ENCODE measurements at regions not wholly inside any gene's neighbourhood (a gene's known extent, or its start where the extent isn't known, plus 50 kb on each side); places are given as distances from the start of the nearest gene placed in this dataset.

GRCh38 chr5:33372721-33373472 lies 67.9 kb upstream of the TARS1 start:
- CTCF ChIA-PET: no interaction called here
- WGBS (ENCODE audit: low lambda C conversion rate): 59% methylated on average over 6 of the region's 6 CpGs

GRCh38 chr5:33375900-33376299 lies 64.9 kb upstream of the TARS1 start:
- no peaks in the 10 kb centered on the region for H3K9me2 ChIP-seq
- H3K4me2 ChIP-seq: no peak overlapping the region
- WGBS (ENCODE audit: low lambda C conversion rate): 85% methylated on average over 2 of the region's 2 CpGs
- peaks cover 0 to under 1% of the 10 kb centered on the region in 2 experiments; a peak in 1 of 4 replicates for H3K4me1 ChIP-seq (ENCODE audit: control insufficient read depth in 1 of 2, insufficient read depth in 2 of 2, low read depth in 1 of 2, low read length in 1 of 2)
- H3F3A ChIP-seq (replicated peaks; ENCODE audit: insufficient read depth): peaks cover 2% of the 10 kb centered on the region
- no peak for TF ChIP-seq ZBTB33 (IDR thresholded peaks at IDR 0.05; ENCODE audit: borderline replicate concordance, low read depth)
- TF ChIP-seq FOSL2 (IDR thresholded peaks at IDR 0.05; ENCODE audit: borderline replicate concordance, low read depth): no peak
- no peaks in the 10 kb centered on the region for H4K20me1 ChIP-seq (ENCODE audit: insufficient read depth)
- H3K27ac ChIP-seq (ENCODE audit: low read depth in 2 of 2, low read length in 1 of 2): no peak overlapping the region
- H3K9me3 ChIP-seq: no peaks in the 10 kb centered on the region
- H3K36me3 ChIP-seq (replicated peaks in 1 of 2; ENCODE audit: control insufficient read depth in 1 of 2, insufficient read depth in 2 of 2, low read length in 1 of 2): no peaks in the 10 kb centered on the region
- no peak overlapping the region for H2AFZ ChIP-seq (ENCODE audit: low read depth)
- ChIA-PET POLR2A (no interaction called here), CTCF (no interaction called here)
- no peaks in the 10 kb centered on the region for H3K27me3 ChIP-seq (ENCODE audit: insufficient read depth)
- no peak overlapping the region for H3K9ac ChIP-seq
- DNase-seq: no peak
- no peaks in the 10 kb centered on the region for H3K79me2 ChIP-seq (ENCODE audit: insufficient read depth)
- H3K4me3 ChIP-seq (ENCODE audit: low read depth in 2 of 2, low read length in 1 of 2): no peak overlapping the region

More at GRCh38 chr5:33372721-33373472, 67.9 kb upstream of the TARS1 start:
- Histone ChIP-seq H3K79me2 (ENCODE audit: insufficient read depth) (no peaks in the 10 kb centered on the region), H2AFZ (ENCODE audit: low read depth) (no peak overlapping the region), H3F3A (replicated peaks; ENCODE audit: insufficient read depth) (peaks cover 12% of the 10 kb centered on the region), H3K4me2 (no peak overlapping the region), H3K9me3 (no peaks in the 10 kb centered on the region), H3K27ac (ENCODE audit: low read depth in 2 of 2, low read length in 1 of 2) (peak overlapping the region in 1 of 2 experiments; percentile 92; a peak in 1 of 4 replicates), H3K36me3 (replicated peaks in 1 of 2; ENCODE audit: control insufficient read depth in 1 of 2, insufficient read depth in 2 of 2, low read length in 1 of 2) (no peaks in the 10 kb centered on the region), H3K4me3 (ENCODE audit: low read depth in 2 of 2, low read length in 1 of 2) (no peak overlapping the region), H3K27me3 (ENCODE audit: insufficient read depth) (no peaks in the 10 kb centered on the region), H3K4me1 (ENCODE audit: control insufficient read depth in 1 of 2, insufficient read depth in 2 of 2, low read depth in 1 of 2, low read length in 1 of 2) (peaks cover 0 to 18% of the 10 kb centered on the region in 2 experiments; a peak in 1 of 4 replicates), H3K9me2 (no peaks in the 10 kb centered on the region), H4K20me1 (ENCODE audit: insufficient read depth) (no peaks in the 10 kb centered on the region), H3K9ac (no peak overlapping the region)
- TF ChIP-seq NRF1 (IDR thresholded peaks at IDR 0.05; ENCODE audit: low read depth, low read length) (no peak), CHD2 (IDR thresholded peaks at IDR 0.05; ENCODE audit: low read length, partially characterized antibody) (no peak), RFX5 (IDR thresholded peaks at IDR 0.05; ENCODE audit: low read length) (no peak), JUND (IDR thresholded peaks at IDR 0.05) (no peak), YY1 (IDR thresholded peaks at IDR 0.05; ENCODE audit: low read depth) (no peak), FOSL2 (IDR thresholded peaks at IDR 0.05; ENCODE audit: borderline replicate concordance, low read depth) (no peak), NFIC (IDR thresholded peaks at IDR 0.05; ENCODE audit: borderline replicate concordance) (no peak), TEAD4 (IDR thresholded peaks at IDR 0.05; ENCODE audit: borderline replicate concordance, insufficient read depth) (no peak)
- POLR2A ChIA-PET: no interaction called here
- DNase-seq: no peak
